ENCODE measurements at regions not wholly inside any gene's neighbourhood (a gene's known extent, or its start where the extent isn't known, plus 50 kb on each side); places are given as distances from the start of the nearest gene placed in this dataset.

DNA sequence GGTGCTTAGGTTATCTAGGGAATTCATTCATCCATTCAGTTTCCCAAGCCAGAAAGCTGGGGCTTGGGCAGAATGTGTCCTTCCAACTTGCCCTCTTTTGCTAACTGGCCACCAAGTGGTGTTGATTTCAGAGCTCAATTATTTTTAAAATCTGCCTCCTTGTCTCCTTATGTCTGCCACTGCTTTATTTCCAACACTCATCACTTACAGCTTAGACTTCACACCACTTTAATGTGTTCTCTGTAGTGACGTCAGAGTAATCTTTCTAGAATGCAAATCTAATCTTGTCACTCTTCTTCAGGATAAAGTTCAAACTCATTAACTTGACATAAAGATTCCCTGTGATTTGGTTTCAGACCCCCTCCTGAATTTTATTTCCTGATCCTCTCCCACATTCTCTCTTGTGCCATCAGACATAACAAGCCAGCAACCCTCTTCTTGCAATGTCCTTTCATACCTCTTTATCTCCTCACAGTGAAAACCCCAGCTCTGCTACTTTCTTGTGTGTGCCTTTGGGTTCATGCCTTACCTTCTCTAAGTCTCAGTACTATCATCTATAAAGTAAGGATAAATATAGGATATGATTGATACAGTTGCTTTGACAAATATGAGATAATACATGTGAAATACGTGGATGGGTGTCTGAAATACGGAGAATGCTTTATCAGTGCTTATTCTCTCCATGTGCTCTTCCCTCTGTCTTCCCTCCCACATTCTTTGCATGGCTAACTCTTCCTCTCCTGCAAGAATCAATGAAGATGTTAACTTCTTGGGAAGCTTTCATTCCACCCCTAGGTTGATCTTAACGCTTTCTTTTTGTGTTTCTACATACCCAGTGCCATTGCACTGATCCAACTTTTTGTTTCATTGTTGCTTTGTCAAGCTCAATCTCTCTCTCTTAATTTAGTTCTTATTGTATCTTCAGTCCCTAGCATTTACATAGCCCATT lies 522.7 kb upstream of the FZD8 start:
- TF ChIP-seq EP300 (IDR thresholded peaks at IDR 0.05) = no peak
- TF ChIP-seq CTCF (IDR thresholded peaks at IDR 0.05) = no peak
- no peak for TF ChIP-seq POLR2A (IDR thresholded peaks at IDR 0.05)
- no peak for TF ChIP-seq POLR2AphosphoS5 (IDR thresholded peaks at IDR 0.05)

Data from upper lobe of left lung (tissue), 4 donors.